ENCODE measurements at regions not wholly inside any gene's neighbourhood (a gene's known extent, or its start where the extent isn't known, plus 50 kb on each side); places are given as distances from the start of the nearest gene placed in this dataset.
"Not testable (repeated sequence)": the region's sequence is repeated elsewhere in the genome, so short reads cannot be mapped to it uniquely, and the experiment has no call there.

DNA sequence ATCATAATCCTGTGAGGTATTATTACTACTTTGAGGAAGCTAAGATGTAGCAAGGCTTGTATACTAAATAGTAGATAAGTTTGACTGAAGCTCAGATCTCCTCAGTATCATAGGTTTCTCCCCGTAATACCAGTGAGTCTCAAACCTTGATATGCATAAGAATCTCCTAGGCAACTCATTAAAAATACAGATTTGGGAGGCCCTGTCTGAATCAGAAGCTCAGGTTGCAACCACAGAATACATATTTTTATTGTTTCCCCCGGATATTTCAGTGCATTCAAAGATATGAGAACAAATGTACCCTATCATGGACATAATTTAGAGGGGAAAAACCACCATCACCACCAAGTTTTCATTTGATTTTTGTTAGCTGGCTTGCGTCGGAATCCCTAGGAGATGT is 242.1 kb upstream of the C2CD4B start:
- DNase-seq (ENCODE audit: low read depth) = no peak

DNA sequence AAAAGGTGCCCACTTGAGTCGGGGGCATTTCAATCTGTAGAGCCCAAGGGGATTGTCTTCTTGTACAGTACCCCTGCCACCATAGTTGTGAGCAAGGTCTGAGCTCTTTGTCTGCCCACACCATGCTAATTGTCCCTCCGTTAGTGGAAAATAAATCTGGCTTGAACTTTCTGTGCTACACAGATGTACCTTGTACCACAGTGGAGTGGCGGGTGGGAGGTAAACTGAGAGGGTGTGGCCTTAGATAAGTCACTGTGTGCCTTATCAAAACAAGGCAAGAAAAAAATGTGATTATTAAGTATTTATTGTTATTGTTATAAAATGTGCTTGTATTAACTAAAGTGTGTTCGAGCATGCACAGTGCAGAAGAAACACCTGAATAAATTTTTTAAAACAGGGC is 242.9 kb upstream of the C2CD4B start:
- DNase-seq (ENCODE audit: low read depth) = no peak

DNA sequence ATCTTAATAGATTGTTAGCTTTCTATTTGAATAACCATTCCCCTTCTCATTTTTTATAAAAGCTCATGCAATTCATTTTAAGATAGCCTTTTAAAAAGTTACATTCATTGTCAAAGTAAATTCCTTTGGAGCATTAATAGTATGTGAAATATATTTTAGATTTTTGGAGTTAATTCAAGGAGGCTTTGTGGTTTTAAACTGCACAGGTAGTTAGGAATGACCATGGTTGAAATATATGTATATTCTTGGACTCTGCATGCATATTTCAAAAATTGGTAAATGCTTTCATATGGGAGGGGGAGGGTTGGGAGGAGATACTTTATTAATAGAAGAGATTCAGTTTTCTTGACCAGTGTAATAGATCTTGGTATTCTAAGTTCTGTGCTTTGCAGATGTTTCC is 244.4 kb upstream of the C2CD4B start:
- DNase-seq (ENCODE audit: low read depth) = no peak

DNA sequence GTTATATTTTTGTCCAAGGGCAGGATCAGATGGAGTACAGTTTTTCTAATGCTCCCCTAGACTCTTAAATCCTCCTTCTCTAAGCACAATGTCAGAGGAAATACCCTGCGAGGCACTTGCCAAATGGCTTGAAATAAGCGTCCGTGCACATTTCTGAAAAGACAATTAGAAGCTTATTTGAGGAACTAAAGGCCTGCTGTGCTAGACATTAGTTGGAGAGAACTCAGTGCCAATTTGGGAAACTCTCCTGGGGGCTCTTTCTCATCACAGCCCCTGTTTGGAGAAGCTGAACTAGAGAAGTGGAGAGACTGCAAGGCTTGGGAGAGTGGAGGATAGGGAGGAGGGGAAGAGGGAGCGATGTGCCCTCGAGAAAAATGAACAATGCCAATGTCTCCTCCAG is 247.6 kb upstream of the C2CD4B start:
- no peak for DNase-seq (ENCODE audit: low read depth)

DNA sequence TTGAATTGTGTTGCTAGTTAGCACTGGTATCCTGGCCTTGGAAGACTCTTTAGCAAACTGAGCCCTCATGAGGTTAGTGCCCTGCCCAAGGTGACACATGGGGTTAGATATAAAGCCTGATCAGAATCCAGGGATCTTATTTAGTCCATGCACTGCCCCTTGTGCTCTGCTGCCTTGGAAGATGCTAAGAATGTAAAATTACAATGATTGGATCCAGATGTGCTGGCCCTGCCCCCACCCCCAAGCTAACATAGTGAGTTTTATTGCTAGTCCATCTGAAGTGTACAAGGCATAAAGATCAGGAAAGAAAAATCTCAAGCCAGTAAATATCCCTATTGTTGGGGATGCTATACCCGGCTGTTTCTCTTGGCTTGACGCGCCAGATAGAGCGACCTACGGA is 248.1 kb upstream of the C2CD4B start:
- no peak for DNase-seq (ENCODE audit: low read depth)

DNA sequence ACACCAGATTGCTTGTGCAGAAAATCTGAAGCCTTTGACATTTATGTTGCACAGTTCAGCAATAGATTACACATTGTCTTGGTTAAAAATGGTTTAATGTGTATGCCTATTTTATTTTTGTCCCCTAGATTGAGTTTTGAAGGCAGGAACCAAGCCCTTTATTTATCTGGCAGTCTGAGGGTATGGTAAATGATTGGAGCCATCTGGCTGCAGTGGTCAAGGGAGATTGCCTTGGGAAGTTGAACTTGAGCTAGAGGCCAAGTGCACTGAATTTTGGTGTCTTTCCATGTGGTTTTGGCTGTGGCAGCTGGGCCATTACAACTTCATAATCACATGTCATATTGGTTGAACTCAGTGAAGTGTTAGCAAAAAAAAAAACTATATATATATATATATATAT is 248.7 kb upstream of the C2CD4B start:
- DNase-seq (ENCODE audit: low read depth) = no peak

DNA sequence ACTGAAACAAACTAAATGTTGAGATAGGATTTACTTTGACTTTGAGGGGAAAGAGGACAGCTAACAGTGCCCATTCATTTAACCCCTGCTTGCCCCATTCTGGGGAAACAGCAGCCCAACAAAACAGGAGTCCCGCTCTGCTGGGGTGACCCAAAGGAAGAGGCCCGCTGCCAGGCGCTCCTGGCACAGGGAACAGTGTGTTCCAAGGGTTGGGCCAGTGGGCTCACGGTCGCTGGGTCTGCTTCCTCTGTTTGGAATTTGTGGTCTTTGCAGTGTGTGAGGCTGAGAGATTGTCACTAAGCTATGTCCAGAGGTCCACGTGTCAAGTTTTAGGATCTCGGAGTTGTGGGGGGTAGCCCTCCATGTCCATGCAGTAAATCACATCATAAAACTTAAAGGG is 250.4 kb upstream of the C2CD4B start:
- DNase-seq (ENCODE audit: low read depth) = no peak

DNA sequence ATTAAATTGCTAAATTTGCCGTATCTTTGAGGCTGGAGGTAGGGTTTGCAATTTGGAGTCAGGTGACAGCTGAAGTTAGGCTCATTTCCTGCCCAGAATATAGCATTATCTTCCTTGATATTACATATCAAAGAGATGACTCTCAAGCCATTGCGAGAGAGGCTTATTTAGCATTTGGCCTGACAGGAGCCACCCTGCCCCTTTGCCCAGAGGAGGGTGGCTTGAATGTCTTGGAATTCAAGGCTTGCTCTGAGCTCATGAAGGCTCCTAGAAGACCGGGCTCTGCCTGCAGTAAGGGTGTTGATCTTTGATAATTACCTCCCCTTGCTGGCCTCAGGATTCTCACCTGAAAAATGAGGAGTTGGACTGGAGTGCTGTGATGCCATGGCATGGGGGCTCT is 251.4 kb upstream of the C2CD4B start:
- no peak for DNase-seq (ENCODE audit: low read depth)

DNA sequence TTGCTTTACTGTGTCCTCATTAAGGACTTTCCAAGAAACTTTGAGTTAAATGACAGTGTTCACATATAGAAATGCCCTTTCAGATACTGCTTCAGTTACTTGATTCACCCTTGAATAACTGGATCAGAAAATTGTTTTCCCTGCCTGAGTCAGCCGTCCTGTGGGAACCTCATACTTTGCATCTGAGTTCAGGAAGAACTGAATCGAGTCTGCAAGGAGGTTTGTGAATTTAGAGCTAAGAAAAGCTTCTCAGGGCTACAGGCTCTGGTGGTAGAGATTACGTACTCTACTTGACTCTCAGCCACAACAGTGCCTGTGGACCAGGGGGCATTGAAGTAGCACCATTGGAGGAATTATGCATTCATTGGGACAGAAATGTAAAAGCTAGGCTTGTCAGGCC is 252.4 kb upstream of the C2CD4B start:
- DNase-seq (ENCODE audit: low read depth) = peak; percentile 29

DNA sequence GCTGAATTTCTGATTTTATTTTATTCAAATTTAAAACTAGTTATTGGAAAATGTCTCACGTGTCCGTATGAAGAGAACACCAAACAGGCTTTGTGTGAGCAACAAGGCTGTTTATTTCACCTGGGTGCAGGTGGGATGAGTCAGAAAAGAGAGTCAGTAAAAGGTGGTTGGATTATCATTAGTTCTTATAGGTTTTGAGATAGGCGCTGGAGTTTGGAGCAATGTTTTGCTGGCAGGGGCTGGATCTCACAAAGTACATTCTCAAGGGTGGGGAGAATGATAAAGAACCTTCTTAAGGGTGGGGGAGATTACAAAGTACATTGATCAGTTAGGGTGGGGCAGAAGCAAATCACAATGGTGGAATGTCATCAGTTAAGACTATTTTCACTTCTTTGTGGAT is 253.4 kb upstream of the C2CD4B start:
- DNase-seq (ENCODE audit: low read depth) = not testable (repeated sequence)

DNA sequence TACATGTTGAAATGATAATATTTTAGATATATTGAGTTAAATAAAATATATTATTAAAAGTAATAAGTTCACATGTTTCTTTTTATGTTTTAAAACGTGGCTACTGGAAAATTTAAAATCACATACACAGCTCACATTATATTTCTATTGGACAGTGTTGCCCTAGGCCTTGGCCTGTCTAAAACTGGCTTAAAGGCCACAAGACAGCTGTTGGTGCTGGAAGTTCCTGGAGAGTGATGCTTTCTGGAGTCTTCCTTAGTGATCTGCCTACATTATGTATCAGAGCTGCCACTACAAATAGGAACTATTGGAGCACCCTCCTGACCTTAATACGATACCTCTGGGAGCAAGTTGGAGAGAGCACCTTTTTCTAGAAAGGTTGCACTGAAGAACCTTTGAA is 254.1 kb upstream of the C2CD4B start:
- no peak for DNase-seq (ENCODE audit: low read depth)

DNA sequence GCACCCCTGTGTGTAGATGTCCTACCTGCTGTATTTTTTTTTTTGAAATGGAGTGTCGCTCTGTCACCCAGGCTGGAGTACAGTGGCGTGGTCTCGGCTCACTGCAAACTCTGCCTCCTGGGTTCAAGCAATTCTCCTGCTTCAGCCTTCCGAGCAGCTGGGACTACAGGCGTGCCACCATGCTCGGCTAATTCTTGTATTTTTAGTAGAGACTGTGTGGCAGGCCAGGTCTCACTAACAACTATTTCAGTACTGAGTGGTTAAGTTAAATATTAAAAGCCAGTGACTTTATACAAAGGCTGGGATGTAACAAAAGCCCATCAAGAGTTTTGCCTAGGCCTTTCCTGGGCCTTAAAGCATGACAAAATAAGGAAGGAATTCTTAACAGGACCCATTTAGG is 255.3 kb upstream of the C2CD4B start:
- not testable (repeated sequence) for DNase-seq (ENCODE audit: low read depth)

DNA sequence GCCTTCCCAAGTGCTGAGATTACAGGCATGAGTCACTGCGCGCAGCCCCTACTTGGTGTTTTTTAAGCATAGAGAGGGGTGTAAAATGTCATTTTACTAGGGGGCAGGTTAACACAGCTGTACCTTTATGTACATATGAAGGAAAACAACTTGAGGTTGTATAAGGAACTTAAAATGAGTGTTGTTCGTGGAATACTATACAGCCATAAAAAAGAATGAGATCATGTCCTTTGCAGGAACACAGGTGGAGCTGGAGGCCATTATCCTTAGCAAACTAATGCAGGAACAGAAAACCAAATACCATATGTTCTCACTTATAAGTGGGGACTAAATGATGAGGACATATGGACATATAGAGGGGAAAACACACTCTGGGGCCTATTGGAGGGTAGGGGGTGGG is 256.2 kb upstream of the C2CD4B start:
- no peak for DNase-seq (ENCODE audit: low read depth)

DNA sequence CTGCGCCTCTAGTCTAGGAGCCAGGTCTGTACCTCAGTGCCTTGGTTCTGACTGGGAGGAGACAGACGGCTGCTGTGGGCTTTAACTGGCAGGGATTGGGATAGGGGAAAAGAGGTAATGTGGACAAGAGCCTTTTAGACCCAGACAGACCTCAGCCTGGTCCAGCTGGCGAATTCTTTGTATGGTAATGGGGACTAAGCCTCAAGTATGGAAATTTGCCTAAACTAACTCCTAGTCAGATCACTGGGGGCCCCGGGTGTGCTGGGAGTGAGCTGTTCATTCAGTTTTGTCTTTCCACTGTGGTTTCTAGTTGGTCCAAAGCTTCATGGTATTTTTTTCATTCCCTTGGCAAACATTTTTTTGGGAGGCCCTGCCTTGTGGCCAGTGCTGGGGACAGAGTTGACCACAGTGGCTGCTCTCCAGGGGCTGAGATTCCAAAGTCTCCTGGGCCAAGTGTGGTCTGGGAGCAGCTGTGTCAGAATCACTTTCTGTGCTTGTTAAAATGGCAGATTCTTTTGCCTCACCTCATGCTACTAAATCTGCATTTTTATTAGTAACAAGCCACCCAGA is 261.4 kb upstream of the C2CD4B start:
- no peak for DNase-seq (ENCODE audit: low read depth)

DNA sequence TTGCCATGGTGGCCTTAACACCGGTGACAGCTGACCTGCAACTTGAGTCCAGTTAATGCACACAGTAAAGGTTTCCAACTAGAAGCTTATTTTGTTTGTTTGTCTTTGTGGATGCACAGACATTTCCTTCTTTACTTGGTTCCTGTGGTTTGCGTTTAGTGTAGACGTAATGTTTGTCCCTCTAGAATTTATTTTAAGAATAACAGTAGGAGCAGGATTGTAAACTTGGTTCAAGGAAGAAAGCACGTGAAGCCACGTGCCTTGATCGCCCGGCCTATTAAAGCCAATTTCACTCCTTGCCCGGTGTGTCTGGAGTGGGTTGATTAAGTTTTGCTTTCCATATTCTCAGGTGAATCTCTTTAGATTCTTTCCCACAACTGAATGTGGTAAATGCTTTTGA is 263.2 kb upstream of the C2CD4B start:
- no peak for DNase-seq (ENCODE audit: low read depth)

DNA sequence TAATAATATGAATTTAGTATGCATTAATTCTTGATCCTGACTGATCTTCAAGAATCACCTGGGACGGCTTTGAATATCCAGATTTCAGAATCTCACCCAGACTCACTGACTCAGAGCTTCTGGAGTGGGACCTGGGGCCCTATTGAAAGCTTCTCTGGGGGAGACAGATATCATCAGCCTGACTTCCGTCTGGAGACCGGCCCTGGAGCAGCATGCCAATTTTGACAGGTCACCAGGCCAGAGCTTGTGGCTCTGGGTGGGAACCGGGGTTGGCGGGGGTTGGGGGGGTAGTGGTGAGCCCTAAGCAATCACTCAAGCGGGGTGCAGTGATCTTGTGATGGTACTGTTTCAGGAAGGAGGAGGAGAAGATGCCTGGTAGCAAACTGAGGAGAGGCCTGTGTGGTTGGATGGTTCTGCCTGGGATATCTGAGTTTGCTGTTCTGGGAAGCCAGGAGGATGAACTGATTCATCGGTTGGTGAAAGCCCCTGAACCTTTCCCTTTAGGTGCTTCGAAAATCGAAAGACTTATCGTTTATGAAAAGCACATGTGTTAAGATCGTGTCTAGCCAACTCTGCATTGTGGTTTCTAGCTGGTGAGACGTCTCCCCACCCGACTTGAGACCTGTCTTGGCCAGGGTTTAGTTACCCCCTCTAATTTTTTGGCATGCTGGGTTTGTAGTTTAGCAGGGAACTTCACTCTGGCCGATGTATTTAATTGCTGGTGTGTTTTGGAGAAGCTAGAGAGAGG is 263.9 kb upstream of the C2CD4B start:
- DNase-seq (ENCODE audit: low read depth) = no peak

DNA sequence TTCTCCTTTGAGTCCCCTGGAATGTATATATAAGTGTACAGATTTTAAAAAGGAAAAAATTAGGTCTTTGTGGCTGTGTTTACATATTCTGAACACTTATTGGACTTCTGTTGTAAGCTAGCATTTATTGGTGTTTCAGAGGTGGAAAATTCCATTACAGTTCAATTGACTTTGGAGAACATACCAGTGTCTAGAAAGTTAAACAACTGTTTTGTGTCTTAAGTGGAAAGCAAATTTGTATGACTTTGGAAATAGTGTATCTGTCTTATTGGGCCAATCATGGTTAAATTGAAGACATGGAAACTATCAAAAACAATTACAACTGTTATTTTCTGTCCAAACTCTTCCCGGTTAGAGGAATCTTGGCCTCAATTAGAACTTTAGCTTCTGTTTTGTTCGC is 265.0 kb upstream of the C2CD4B start:
- no peak for DNase-seq (ENCODE audit: low read depth)

DNA sequence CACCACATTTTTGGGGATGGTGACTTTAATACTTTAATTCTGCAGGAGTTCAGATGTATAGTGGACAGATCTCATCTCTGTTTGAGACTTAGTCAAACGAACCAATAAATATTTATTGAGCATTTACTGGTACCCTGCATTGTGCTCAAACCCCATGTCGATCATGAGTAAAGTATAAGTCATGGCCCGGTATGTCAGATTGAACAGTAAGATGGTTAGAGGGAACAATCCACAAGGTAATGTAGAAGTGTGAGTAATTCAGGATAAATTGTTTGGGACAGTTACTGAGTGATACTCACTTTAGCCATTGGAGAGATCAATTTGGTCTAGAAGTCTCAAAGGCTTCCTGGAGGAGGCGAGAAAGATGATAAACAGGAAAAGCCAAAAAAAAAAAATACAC is 265.5 kb upstream of the C2CD4B start:
- no peak for DNase-seq (ENCODE audit: low read depth)

DNA sequence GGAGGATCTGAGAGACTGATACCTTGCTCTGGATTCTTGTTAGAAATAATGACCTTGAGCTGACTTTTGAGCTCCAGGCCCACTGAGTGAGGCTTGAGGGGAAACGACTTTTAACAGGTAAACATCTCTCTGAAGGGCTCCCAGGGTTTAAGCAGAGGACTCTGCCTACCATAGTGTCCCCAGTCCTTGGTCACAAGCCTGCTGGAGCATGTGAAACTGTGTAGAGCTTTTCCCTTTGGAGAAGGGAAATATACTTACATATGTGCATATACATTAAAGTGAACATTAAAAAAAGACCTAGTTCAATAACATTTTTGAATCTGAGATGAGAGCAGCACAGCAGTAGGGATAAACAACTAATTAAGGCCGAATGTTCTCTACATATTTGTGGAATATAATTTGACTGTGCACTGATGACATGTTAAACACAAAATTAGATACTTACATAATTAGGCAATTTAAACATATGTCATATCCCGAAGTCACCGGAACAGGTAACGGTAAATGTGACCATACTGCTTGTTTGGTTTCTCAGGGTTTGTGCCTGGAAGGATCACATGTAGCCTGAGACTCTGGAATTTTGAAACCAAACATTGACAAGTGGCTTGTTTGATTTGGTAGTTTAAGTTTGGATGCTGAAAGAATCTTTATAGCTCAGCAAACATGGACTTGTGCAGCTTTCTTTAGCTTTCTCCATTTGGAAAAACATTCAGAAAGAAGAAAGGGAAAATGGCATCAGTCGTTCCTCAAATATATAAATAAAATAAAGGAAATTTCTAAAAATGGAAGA is 266.1 kb upstream of the C2CD4B start:
- no peak for DNase-seq (ENCODE audit: low read depth)

DNA sequence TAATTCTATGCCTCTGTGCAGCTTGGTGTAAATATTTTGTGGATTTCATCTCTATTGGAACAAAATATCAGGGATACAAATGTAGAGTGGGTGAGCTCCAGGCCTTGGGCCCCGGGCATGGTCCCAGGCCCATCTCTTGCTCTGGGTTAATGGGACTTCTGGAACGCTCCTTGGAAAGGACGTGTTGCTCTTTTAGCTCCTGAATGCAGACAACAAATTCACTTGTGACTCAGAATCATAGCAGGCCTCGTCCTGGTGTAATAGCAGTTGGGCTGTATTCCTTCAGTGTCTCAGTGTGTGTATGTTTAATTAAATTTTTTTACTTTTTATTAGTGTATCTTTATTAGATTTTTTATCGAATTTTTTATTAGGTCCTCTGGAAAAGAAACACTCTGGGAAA is 266.7 kb upstream of the C2CD4B start:
- no peak for DNase-seq (ENCODE audit: low read depth)

DNA sequence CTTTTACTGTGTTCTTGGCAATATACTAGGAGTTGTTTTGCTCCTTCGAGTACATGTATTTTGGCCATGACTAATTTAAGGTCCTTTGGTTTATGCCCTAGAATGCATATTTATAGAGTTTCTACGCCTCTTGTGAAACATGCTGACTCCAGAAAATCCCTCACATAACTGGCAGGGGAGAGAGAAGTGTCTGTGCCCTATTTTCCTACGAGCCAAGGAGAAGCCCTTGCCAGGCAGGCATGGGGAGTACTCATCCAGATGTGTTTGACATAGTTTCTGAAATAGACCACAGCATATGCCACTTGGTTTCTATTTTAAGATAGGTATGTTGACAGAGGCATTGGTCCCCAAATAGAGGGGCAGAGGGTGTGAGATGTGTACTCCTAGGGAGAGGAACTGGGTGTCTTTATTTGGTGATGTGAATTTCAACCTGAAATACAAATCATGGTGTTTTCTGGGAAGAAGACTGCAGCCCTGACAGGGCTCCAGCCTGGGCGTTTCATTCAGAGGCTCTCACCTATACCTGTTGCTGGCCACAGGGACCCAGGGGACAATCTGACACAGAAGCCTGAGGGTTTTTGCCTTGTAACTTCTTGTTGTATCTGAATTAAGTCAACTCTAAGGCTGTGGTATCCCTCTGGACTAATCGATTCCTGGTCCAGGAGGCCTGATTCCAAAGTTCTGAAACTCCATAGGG is 267.8 kb upstream of the C2CD4B start:
- no peak for DNase-seq (ENCODE audit: low read depth)

DNA sequence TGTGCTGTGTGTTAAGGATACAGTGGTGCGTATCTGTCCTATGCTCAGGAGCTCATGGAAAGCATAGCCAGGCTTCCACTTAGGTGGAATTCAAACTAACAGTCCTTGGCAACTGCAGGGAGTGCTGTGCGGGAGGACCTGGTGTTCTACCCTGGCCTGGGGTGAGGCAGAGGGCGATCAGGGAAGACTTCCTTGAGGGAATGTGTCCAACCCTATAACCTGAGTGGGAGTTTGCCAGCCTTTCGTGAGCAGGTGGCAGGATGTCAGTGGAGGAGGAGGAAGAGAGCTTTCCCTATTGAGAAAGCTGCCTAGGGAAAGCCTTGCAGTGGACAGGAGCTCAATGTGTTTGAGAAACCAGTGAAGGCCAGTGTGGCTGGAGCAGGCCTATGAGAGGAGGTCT is 271.1 kb upstream of the C2CD4B start:
- no peak for DNase-seq (ENCODE audit: low read depth)

DNA sequence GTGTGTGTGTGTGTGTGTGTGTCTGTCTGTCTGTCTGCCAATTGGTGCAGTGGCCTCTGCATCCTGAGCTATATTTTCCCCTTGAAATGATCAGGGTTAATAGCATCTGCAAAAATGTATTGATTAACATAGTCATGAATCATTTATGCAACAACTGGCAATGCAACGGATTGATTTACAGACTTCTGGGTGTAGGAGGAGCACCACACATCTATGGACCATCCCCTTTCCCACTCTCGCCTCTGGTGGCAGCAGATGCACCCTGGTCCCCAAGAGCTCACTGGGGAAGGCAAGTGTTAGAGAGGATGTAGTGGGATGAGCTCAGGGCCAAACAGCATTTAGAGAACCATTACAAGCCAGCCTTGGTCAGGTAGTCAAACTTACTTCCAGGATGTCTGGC is 272.7 kb upstream of the C2CD4B start:
- no peak for DNase-seq (ENCODE audit: low read depth)
